Cardiac septum (tissue), 1 donor: ENCODE measurements at regions not wholly inside any gene's neighbourhood (a gene's known extent, or its start where the extent isn't known, plus 50 kb on each side); places are given as distances from the start of the nearest gene placed in this dataset.
"Not testable (repeated sequence)": the region's sequence is repeated elsewhere in the genome, so short reads cannot be mapped to it uniquely, and the experiment has no call there.

Experiments
- DNase-seq: peaks from one replicate; pipeline ENCODE4 v3.0.0-alpha.2; 2020; ENCODE audit warnings: low spot score
- intact Hi-C: fragments of 100-400 bp; cut with DNase I; formaldehyde crosslinking; loops from one replicate; pipeline ENCODE4 v1.14.0; 2022
- donor health status: DM: no; HTN: no; CAD: no.

DNA sequence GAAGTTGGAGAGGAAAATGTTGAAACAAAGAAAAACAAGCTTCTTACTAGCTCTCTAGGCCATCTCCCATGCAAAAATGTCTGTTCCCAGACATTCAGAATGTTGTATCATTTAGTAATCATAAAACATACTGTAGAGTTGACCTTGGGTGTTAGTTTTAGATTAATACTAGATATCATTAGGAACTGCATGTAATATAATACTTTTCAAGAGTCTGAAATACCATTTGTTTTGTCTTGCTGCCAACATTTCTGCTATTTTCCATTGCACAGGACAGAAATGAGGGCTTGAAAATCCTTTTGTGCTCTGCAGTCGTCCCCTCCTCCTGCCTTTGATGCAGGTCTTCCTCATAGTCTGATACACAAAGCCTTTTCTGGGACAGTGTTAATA is 89.5 kb upstream of the RBMS1 start:
- no peak for DNase-seq
- intact Hi-C loops, result no loop called here

GRCh38 chr2:160583813-160584537 is 90.4 kb upstream of the RBMS1 start:
- intact Hi-C loops, result no loop called here
- no peak for DNase-seq

DNA sequence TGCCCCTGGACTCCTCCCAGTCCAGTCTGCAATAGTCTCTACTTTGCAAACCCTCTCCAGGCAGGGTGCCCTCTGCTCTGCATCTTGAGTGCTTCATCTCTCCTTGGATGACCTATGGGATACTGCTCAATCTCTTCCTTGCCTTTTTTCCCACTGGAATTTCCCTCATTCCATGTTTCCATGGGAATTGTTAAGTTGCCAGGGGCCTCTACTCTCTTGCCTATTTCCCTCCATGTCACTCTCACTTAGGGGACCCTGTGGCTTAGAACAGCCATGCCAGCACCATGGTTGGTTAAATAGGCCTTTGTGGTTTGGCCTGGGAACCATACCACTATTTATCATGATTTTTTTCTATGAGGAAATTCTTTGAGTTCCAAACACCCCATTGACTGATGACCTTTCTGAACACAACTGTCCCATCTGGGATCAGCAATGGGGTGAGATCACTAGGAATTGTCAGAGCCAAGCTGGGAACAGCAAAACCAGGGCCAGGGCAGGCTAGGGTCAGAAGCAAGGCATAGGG is 91.4 kb upstream of the RBMS1 start:
- intact Hi-C loops, result no loop called here
- DNase-seq, result no peak

DNA sequence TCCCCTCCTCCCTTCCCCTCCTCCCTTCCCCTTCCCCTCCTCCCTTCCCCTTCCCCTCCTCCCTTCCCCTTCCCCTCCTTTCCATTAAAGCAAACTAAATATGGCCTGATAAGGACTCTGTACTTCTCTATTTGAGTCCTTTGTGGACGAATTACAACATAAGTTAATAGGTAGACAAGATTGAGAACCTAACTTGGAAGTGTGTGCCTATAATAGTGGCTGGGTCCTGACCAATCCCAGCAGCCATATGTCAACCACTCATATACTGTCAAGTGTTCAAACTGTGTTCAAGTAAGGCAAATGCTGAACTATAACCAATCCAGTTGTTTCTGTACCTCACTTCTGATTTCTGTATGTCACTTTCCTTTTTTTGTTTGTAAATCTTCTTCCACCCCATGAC is 97.1 kb upstream of the RBMS1 start:
- DNase-seq, result no peak
- intact Hi-C loops, result no loop called here

- intact Hi-C loops, result no loop called here
- no peak for DNase-seq
Observed at GRCh38 chr2:160592401-160592800, 98.8 kb upstream of the RBMS1 start.

DNA sequence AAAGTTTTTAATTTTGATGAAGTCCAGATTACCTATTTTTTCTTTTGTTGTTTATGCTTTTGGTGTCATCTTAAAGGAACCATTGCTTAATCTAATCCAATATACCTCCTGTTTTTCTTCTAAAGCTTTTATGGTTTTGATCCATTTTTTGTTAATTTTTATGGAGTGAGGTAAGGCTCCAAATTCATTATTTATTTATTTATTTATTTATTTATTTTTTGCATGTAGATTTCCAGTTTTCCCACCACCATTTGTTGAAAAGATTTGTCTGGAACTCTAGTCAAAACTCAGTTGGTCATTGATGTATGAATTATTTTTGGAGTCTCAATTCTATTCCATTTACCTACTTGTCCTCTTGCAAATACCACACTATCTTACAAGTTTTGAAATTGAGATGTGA is 99.4 kb upstream of the RBMS1 start:
- intact Hi-C loops, result no loop called here

DNA sequence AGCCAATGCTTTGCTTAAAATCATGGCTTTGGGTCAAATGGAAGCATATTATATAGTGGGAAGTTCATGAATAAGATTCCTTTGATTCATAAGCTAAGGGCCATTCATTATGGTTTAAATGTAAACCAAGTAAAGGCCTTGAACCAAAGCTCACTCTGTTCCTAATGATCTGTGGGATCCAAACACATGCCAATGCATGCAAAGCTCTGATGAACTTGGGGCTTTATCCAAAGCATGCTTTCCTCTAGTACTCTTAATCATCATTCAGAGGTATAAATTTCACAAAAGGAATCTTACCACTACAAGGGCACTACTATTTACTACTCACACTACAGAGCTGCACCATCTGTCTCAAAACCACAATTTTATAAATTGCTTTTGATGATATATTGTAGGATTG is 102.8 kb upstream of the RBMS1 start:
- no peak for DNase-seq
- intact Hi-C loops, result no loop called here

More for the DNA sequence above, 99.4 kb upstream of the RBMS1 start:
- no peak for DNase-seq

GRCh38 chr2:160600437-160600836 is 106.8 kb upstream of the RBMS1 start:
- intact Hi-C loops, DNase-seq: not testable (repeated sequence)

DNA sequence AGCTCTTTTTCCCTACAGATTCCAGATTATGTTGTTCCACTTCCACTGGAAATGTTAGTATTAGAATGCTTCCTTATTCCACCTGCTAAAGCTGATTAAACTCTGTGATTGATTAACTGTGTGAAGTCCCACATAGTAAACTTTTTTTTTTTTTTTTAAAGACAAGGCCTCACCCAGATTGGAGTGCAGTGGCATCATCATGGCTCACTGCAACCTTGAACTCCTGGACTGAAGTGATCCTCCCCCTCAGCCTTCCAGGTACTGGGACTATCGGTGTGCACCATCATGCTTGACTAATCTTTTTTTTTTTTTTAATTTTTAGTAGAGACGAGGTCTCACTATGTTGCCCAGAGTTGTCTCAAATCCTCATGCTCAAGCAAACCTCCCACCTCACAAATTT is 108.5 kb upstream of the RBMS1 start:
- DNase-seq, result no peak
- intact Hi-C loops, result no loop called here

- intact Hi-C loops, result no loop called here
- DNase-seq, result no peak
Observed at GRCh38 chr2:160603771-160604510, 110.3 kb upstream of the RBMS1 start.

GRCh38 chr2:160606341-160606740 is 112.7 kb upstream of the RBMS1 start:
- intact Hi-C loops, result no loop called here
- no peak for DNase-seq

DNA sequence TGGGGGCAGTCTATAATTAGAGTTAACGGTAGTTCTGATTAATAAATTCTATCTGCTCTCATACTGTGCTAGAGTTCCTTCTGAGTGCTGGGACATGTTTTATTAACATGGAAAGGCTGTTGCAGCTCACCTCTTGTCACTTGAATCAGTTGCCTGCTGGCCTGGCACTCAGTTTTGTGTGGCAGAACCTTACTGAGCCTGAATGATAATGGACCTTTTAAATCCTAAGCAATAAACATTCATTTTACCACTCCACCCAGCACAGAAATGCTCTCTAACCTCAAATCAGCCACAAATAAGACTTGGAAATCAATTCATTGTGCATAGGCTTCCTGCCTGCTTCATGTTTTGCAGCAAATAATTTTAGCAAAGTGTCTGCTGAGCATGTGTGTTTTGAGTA is 115.0 kb upstream of the RBMS1 start:
- DNase-seq, result no peak
- intact Hi-C loops, result no loop called here

DNA sequence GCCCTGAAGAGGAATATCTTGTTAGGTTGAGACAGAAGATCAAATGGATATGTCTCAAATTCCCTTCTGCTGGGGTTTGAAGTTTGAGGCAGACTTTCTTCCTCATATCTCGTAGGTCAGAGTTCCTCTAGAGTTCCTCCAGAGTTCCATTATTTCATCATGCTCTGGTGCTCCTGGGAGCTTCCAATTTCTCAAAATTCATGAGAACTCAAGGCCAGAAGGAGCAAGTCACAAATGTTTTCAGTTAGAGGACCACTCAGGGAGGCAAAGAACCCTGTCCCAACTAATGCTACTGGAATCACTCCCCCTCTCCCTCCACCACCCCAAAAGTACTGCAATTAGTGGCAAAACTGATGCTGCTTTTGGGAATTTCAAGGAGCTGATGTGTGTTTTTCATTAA is 115.7 kb upstream of the RBMS1 start:
- DNase-seq, result no peak
- intact Hi-C loops, result no loop called here

GRCh38 chr2:160610041-160610440 is 116.4 kb upstream of the RBMS1 start:
- DNase-seq, result no peak
- intact Hi-C loops, result no loop called here

- DNase-seq, result no peak
- intact Hi-C loops, result no loop called here
Observed at GRCh38 chr2:160612266-160612856, 118.8 kb upstream of the RBMS1 start.

- intact Hi-C loops, result no loop called here
- DNase-seq, result no peak
Observed at GRCh38 chr2:160613466-160614153, 120.0 kb upstream of the RBMS1 start.

DNA sequence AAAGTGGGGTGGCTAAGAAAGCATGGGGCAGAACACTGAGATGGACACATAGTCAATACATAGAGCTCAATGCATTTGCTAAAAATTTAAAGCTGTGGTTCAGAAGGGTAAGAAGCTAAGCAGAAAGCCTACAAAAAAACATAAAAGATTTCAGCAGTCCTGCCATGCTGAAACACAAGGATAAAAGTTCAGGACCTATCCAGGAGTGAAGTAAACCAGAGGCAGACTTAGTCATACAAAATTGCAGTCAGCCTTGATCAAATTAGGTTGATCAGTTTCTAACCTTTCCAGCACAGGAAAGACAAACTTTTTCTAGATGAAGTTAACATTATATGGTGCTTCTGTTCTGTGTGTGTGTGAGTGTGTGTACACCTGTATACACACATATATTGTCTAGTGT is 120.8 kb upstream of the RBMS1 start:
- DNase-seq, result no peak
- intact Hi-C loops, result no loop called here

- intact Hi-C loops, result no loop called here
- no peak for DNase-seq
Observed at GRCh38 chr2:160615706-160616105, 122.1 kb upstream of the RBMS1 start.

GRCh38 chr2:160616149-160616548 is 122.5 kb upstream of the RBMS1 start:
- no peak for DNase-seq
- intact Hi-C loops, result no loop called here

DNA sequence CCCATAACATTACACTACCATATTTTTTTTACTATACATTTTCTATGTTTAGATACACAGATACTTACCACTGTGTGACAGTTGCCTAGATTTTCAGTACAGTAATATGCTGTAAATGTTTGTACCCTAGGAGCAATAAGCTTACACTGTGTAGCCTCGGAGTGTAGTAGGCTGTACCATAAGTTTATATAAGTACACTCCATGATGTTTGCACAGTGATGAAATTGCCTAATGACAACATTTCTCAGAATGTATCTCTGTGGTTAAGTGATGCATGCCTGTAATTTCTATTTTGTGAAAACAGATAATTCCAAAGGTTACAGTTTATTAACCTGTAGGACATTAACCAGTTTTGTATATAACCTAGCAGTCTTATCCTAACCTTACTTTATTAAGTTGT is 128.1 kb upstream of the RBMS1 start:
- intact Hi-C loops, result no loop called here
- DNase-seq, result no peak
